ENCODE measurements at regions not wholly inside any gene's neighbourhood (a gene's known extent, or its start where the extent isn't known, plus 50 kb on each side); places are given as distances from the start of the nearest gene placed in this dataset.

DNA sequence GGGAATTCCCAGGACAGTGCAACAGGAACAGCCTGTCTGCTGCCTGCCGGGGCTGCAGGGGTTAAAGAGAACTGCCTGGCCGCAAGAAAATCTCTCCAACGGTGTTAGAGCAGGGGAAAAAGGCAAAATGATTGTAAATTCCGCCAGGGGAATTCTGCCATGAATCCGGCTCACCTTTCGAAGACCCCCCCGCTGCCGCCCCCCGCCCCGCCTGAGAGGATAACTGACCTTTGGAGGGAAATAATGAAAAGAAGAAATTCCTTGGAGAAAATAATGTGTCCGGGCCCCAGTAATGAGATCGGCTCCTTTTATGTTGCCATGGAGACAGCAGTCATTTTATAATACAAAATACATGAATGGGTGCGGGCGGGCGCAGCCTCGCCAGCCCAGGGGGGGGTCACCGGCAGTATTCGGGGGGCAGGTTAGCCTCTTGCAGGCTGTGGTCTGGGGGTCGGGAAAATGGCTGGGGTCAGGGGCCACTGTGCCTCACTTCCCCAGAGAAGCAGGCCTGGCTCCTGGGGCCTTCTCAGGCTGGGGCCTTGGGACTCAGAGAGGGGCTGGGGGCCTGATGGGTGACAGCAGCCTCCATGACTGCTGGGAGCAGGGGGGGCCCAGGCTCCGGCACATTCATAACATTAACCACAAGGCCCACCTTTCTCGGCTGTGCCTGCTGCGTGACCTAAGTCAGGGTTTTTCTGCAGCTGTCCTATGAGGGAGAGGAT lies 228.1 kb downstream of the MN1 start:
- TF ChIP-seq POLR2A (IDR thresholded peaks at IDR 0.05) = no peak
- TF ChIP-seq, protein P1, sequence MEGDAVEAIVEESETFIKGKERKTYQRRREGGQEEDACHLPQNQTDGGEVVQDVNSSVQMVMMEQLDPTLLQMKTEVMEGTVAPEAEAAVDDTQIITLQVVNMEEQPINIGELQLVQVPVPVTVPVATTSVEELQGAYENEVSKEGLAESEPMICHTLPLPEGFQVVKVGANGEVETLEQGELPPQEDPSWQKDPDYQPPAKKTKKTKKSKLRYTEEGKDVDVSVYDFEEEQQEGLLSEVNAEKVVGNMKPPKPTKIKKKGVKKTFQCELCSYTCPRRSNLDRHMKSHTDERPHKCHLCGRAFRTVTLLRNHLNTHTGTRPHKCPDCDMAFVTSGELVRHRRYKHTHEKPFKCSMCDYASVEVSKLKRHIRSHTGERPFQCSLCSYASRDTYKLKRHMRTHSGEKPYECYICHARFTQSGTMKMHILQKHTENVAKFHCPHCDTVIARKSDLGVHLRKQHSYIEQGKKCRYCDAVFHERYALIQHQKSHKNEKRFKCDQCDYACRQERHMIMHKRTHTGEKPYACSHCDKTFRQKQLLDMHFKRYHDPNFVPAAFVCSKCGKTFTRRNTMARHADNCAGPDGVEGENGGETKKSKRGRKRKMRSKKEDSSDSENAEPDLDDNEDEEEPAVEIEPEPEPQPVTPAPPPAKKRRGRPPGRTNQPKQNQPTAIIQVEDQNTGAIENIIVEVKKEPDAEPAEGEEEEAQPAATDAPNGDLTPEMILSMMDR (IDR thresholded peaks at IDR 0.05) = no peak
- TF ChIP-seq POLR2AphosphoS5 (IDR thresholded peaks at IDR 0.05) = no peak
- no peak for TF ChIP-seq EP300 (IDR thresholded peaks at IDR 0.05)

Data from stomach (tissue), 4 donors.